Left ventricle myocardium inferior (tissue), 1 donor: ENCODE measurements at regions not wholly inside any gene's neighbourhood (a gene's known extent, or its start where the extent isn't known, plus 50 kb on each side); places are given as distances from the start of the nearest gene placed in this dataset.
A peak's percentile ranks its signal among the peaks of the same experiment; 100 is the strongest.

ENCODE experiments used
- DNase-seq: peaks from one replicate; pipeline ENCODE4 v3.0.0-alpha.2; 2020
- H3K27ac ChIP-seq: fragments of 200-600 bp; replicated peaks from 2 replicates; pipeline ENCODE4 v1.8.0; 2021
- H3K27me3 ChIP-seq: fragments of 200-600 bp; 2 replicates; pipeline ENCODE4 v1.8.0; 2021; ENCODE audit warnings: low read depth
- H3K36me3 ChIP-seq: fragments of 200-600 bp; 2 replicates; pipeline ENCODE4 v1.8.0; 2021
- H3K4me1 ChIP-seq: fragments of 200-600 bp; 2 replicates; pipeline ENCODE4 v1.8.0; 2021
- H3K4me3 ChIP-seq: fragments of 200-600 bp; 2 replicates; pipeline ENCODE4 v1.8.0; 2021; ENCODE audit warnings: mild to moderate bottlenecking, moderate library complexity
- H3K9me3 ChIP-seq: fragments of 200-600 bp; replicated peaks from 2 replicates; pipeline ENCODE4 v1.8.0; 2021
- CTCF ChIP-seq: fragments of 200-600 bp; IDR thresholded peaks from 2 replicates; pipeline ENCODE4 v1.8.0; 2021; ENCODE audit warnings: antibody characterized with exemption, mild to moderate bottlenecking, borderline replicate concordance
- intact Hi-C: fragments of 100-400 bp; cut with micrococcal nuclease; formaldehyde crosslinking; loops from one replicate; pipeline ENCODE4 v1.11.0; 2022
- donor health status: DM: no; HTN: yes; CAD: no; lungs with severe emphysema.

- Histone ChIP-seq H3K9me3 (peaks cover 6% of the 10 kb centered on the region), H3K36me3 (no peaks in the 10 kb centered on the region), H3K27ac (no peak overlapping the region), H3K4me1 (no peaks in the 10 kb centered on the region), H3K27me3 (no peaks in the 10 kb centered on the region), H3K4me3 (no peak overlapping the region)
- no peak for TF ChIP-seq CTCF
- intact Hi-C loops = no loop called here
- no peak for DNase-seq
Measured at GRCh38 chr6:156434795-156435190, 342.4 kb upstream of the ARID1B start.

GRCh38 chr6:156434049-156434794 is 343.0 kb upstream of the ARID1B start:
- no peak overlapping the region for H3K4me3 ChIP-seq
- no peaks in the 10 kb centered on the region for H3K4me1 ChIP-seq
- H3K27ac ChIP-seq = no peak overlapping the region
- H3K36me3 ChIP-seq = no peaks in the 10 kb centered on the region
- H3K27me3 ChIP-seq = peaks cover under 1% of the 10 kb centered on the region
- no peak for DNase-seq
- intact Hi-C loops = no loop called here
- TF ChIP-seq CTCF = no peak
- peaks cover 6% of the 10 kb centered on the region for H3K9me3 ChIP-seq

GRCh38 chr6:156432543-156432942 is 344.6 kb upstream of the ARID1B start:
- Histone ChIP-seq H3K36me3 (no peaks in the 10 kb centered on the region), H3K27me3 (peaks cover 3% of the 10 kb centered on the region), H3K27ac (no peak overlapping the region), H3K4me3 (no peak overlapping the region), H3K4me1 (no peaks in the 10 kb centered on the region), H3K9me3 (peaks cover 6% of the 10 kb centered on the region)
- intact Hi-C loops = no loop called here
- TF ChIP-seq CTCF = no peak
- DNase-seq = no peak

GRCh38 chr6:156430386-156430785 is 346.8 kb upstream of the ARID1B start:
- Histone ChIP-seq H3K4me3 (no peak overlapping the region), H3K9me3 (peaks cover 6% of the 10 kb centered on the region), H3K4me1 (no peaks in the 10 kb centered on the region), H3K27me3 (peaks cover 3% of the 10 kb centered on the region), H3K27ac (no peak overlapping the region), H3K36me3 (no peaks in the 10 kb centered on the region)
- TF ChIP-seq CTCF = no peak
- DNase-seq = no peak
- intact Hi-C loops = no loop called here

GRCh38 chr6:156427345-156427744 is 349.8 kb upstream of the ARID1B start:
- intact Hi-C loops = no loop called here
- Histone ChIP-seq H3K27me3 (peaks cover 3% of the 10 kb centered on the region), H3K4me3 (no peak overlapping the region), H3K9me3 (peaks cover 16% of the 10 kb centered on the region), H3K4me1 (no peaks in the 10 kb centered on the region), H3K36me3 (no peaks in the 10 kb centered on the region), H3K27ac (peak overlapping the region; percentile 34)
- no peak for TF ChIP-seq CTCF
- peak; percentile 43 for DNase-seq
